HEK293 (cell line): ENCODE measurements at regions not wholly inside any gene's neighbourhood (a gene's known extent, or its start where the extent isn't known, plus 50 kb on each side); places are given as distances from the start of the nearest gene placed in this dataset.
"Not testable (repeated sequence)": the region's sequence is repeated elsewhere in the genome, so short reads cannot be mapped to it uniquely, and the experiment has no call there.

ENCODE experiments used
- CTCF ChIA-PET: fragments of 350-600 bp; formaldehyde crosslinking; extraction: SDS; loops from one replicate; lab custom pipeline; 2021; ENCODE audit warnings: antibody characterized with exemption; lab: Yijun Ruan, JAX
- POLR2A ChIA-PET: fragments of 300-600 bp; formaldehyde crosslinking; extraction: SDS; loops from one replicate; lab custom pipeline; 2020; ENCODE audit warnings: antibody characterized with exemption, inconsistent platforms; lab: Yijun Ruan, JAX
- H3K27ac ChIP-seq: fragments of 200-500 bp; sonication (Bioruptor generic); 2 replicates; pipeline ENCODE4 v1.5.1; 2014; ENCODE audit warnings: low read depth, low read length, control low read depth, inconsistent platforms; ENCODE audit errors: extremely low read depth
- H3K36me3 ChIP-seq, 2 experiments: fragments of 200-500 bp in 1 of 2; sonication (Bioruptor generic) in 1 of 2; 1 replicate in 1 of 2; 2 replicates in 1 of 2; pipeline ENCODE4 v1.5.1; 2014 to 2017; ENCODE audit warnings: inconsistent platforms in 2 of 2, low read length in 2 of 2; ENCODE audit not compliant: control insufficient read depth in 2 of 2, insufficient read depth in 1 of 2
- H3K4me1 ChIP-seq: fragments of 200-500 bp; sonication (Bioruptor generic); 2 replicates; pipeline ENCODE4 v1.5.1; 2014; ENCODE audit warnings: mild to moderate bottlenecking, low read length, inconsistent platforms; ENCODE audit not compliant: control insufficient read depth, insufficient read depth
- H3K4me3 ChIP-seq: 2 replicates; pipeline ENCODE4 v1.5.1; 2011; ENCODE audit warnings: low read depth, mild to moderate bottlenecking, control low read depth, low read length, moderate library complexity
- H3K9me3 ChIP-seq: fragments of 200-500 bp; sonication (Bioruptor generic); 2 replicates; pipeline ENCODE4 v1.5.1; 2014; ENCODE audit warnings: low read depth, low read length, inconsistent platforms; ENCODE audit not compliant: control insufficient read depth, insufficient read depth
- HOXA7 ChIP-seq: sonication (generic); formaldehyde crosslinking; IDR thresholded peaks from 2 replicates; pipeline ENCODE4 v1.8.1; 2022; ENCODE audit warnings: missing genetic modification reagents, borderline replicate concordance
- OVOL3 ChIP-seq: fragments of 450-650 bp; formaldehyde crosslinking; IDR thresholded peaks from 2 replicates; pipeline ENCODE4 v1.5.1; 2016; ENCODE audit warnings: missing biosample characterization, missing genetic modification characterization
- REPIN1 ChIP-seq: fragments of 450-650 bp; formaldehyde crosslinking; IDR thresholded peaks from 2 replicates; pipeline ENCODE4 v1.5.1; 2017; ENCODE audit warnings: missing biosample characterization, missing genetic modification characterization, low read depth
- SCRT2 ChIP-seq: fragments of 450-650 bp; formaldehyde crosslinking; IDR thresholded peaks from 2 replicates; pipeline ENCODE4 v1.5.1; 2016; ENCODE audit warnings: missing biosample characterization, missing genetic modification characterization
- ZBTB20 ChIP-seq: fragments of 450-650 bp; formaldehyde crosslinking; IDR thresholded peaks from 2 replicates; pipeline ENCODE4 v1.5.1; 2016; ENCODE audit warnings: missing biosample characterization, missing genetic modification characterization
- ZFP3 ChIP-seq: fragments of 450-650 bp; formaldehyde crosslinking; IDR thresholded peaks from 2 replicates; pipeline ENCODE4 v1.5.1; 2016; ENCODE audit warnings: low read depth, missing biosample characterization, missing genetic modification characterization
- ZNF133 ChIP-seq: fragments of 450-650 bp; formaldehyde crosslinking; IDR thresholded peaks from 2 replicates; pipeline ENCODE4 v1.5.1; 2016; ENCODE audit warnings: missing biosample characterization, missing genetic modification characterization
- ZNF146 ChIP-seq: fragments of 450-650 bp; formaldehyde crosslinking; IDR thresholded peaks from 2 replicates; pipeline ENCODE4 v1.5.1; 2016; ENCODE audit warnings: missing biosample characterization, missing genetic modification characterization
- ZNF157 ChIP-seq: fragments of 450-650 bp; formaldehyde crosslinking; IDR thresholded peaks from 2 replicates; pipeline ENCODE4 v1.5.1; 2016; ENCODE audit warnings: missing biosample characterization, missing genetic modification characterization
- ZNF2 ChIP-seq: fragments of 450-650 bp; formaldehyde crosslinking; IDR thresholded peaks from 2 replicates; pipeline ENCODE4 v1.5.1; 2016; ENCODE audit warnings: missing biosample characterization, missing genetic modification characterization
- ZNF302 ChIP-seq: fragments of 450-650 bp; formaldehyde crosslinking; IDR thresholded peaks from 2 replicates; pipeline ENCODE4 v1.5.1; 2016; ENCODE audit warnings: missing biosample characterization, missing genetic modification characterization, low read depth
- ZNF366 ChIP-seq: fragments of 450-650 bp; formaldehyde crosslinking; conservative IDR thresholded peaks from 2 replicates; pipeline ENCODE4 v1.5.1; 2016; ENCODE audit warnings: missing biosample characterization, missing genetic modification characterization
- ZNF37A ChIP-seq: fragments of 450-650 bp; IDR thresholded peaks from 2 replicates; pipeline ENCODE4 v1.5.1; 2018; ENCODE audit warnings: missing biosample characterization, missing genetic modification characterization
- ZNF394 ChIP-seq: fragments of 450-650 bp; formaldehyde crosslinking; IDR thresholded peaks from 2 replicates; pipeline ENCODE4 v1.5.1; 2016; ENCODE audit warnings: missing biosample characterization, missing genetic modification characterization, mild to moderate bottlenecking, moderate library complexity, borderline replicate concordance
- ZNF549 ChIP-seq: fragments of 450-650 bp; IDR thresholded peaks from 2 replicates; pipeline ENCODE4 v1.5.1; 2018; ENCODE audit warnings: missing biosample characterization, missing genetic modification characterization, mild to moderate bottlenecking, inconsistent platforms, moderate library complexity
- ZNF626 ChIP-seq: fragments of 450-650 bp; sonication (Bioruptor Pico); formaldehyde crosslinking; IDR thresholded peaks from 2 replicates; pipeline ENCODE4 v1.5.1; 2018; ENCODE audit warnings: missing biosample characterization, missing genetic modification characterization, inconsistent platforms
- ZNF629 ChIP-seq: fragments of 450-650 bp; formaldehyde crosslinking; IDR thresholded peaks from 2 replicates; pipeline ENCODE4 v1.5.1; 2017; ENCODE audit warnings: missing biosample characterization, missing genetic modification characterization
- ZNF707 ChIP-seq: fragments of 450-650 bp; formaldehyde crosslinking; IDR thresholded peaks from 2 replicates; pipeline ENCODE4 v1.5.1; 2016; ENCODE audit warnings: missing biosample characterization, missing genetic modification characterization
- ZNF747 ChIP-seq: fragments of 450-650 bp; formaldehyde crosslinking; IDR thresholded peaks from 2 replicates; pipeline ENCODE4 v1.5.1; 2016; ENCODE audit warnings: missing biosample characterization, missing genetic modification characterization
- TF ChIP-seq, protein P1 (sequence below): fragments of 450-650 bp; formaldehyde crosslinking; IDR thresholded peaks from 2 replicates; pipeline ENCODE4 v1.5.1; 2016; ENCODE audit warnings: missing biosample characterization, missing genetic modification characterization
- TF ChIP-seq, protein P2 (sequence below): fragments of 450-650 bp; formaldehyde crosslinking; IDR thresholded peaks from 2 replicates; pipeline ENCODE4 v1.5.1; 2017; ENCODE audit warnings: missing biosample characterization, missing genetic modification characterization
- TF ChIP-seq, protein P3 (sequence below): fragments of 450-650 bp; formaldehyde crosslinking; IDR thresholded peaks from 2 replicates; pipeline ENCODE4 v1.5.1; 2017; ENCODE audit warnings: missing biosample characterization, missing genetic modification characterization
- TF ChIP-seq, protein P4 (sequence below): fragments of 450-650 bp; IDR thresholded peaks from 2 replicates; pipeline ENCODE4 v1.5.1; 2018; ENCODE audit warnings: missing biosample characterization, mild to moderate bottlenecking, missing genetic modification characterization
- TF ChIP-seq, protein P5 (sequence below): fragments of 450-650 bp; formaldehyde crosslinking; IDR thresholded peaks from 2 replicates; pipeline ENCODE4 v1.5.1; 2016; ENCODE audit warnings: missing biosample characterization, missing genetic modification characterization

GRCh38 chr12:89270548-89270947 is 81.8 kb downstream of the DUSP6 start:
- Histone ChIP-seq H3K4me1 (no peaks in the 10 kb centered on the region), H3K4me3 (no peak overlapping the region), H3K9me3 (no peaks in the 10 kb centered on the region), H3K36me3 (no peaks in the 10 kb centered on the region), H3K27ac (no peak overlapping the region)
- CTCF ChIA-PET, result no interaction called here
- POLR2A ChIA-PET, result no interaction called here
- peak; percentile 80 for TF ChIP-seq ZNF146 (tag by site-specific recombination)
- TF ChIP-seq, protein P1, sequence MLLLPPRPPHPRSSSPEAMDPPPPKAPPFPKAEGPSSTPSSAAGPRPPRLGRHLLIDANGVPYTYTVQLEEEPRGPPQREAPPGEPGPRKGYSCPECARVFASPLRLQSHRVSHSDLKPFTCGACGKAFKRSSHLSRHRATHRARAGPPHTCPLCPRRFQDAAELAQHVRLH (tag by site-specific recombination), result peak; percentile 14; the same call in 1 of the 2 replicates
- no peak for TF ChIP-seq HOXA7 (CRISPR knock-in tag)
- TF ChIP-seq ZNF37A (tag by site-specific recombination), result no peak
- TF ChIP-seq ZNF394 (tag by site-specific recombination), result no peak
- TF ChIP-seq, protein P2, sequence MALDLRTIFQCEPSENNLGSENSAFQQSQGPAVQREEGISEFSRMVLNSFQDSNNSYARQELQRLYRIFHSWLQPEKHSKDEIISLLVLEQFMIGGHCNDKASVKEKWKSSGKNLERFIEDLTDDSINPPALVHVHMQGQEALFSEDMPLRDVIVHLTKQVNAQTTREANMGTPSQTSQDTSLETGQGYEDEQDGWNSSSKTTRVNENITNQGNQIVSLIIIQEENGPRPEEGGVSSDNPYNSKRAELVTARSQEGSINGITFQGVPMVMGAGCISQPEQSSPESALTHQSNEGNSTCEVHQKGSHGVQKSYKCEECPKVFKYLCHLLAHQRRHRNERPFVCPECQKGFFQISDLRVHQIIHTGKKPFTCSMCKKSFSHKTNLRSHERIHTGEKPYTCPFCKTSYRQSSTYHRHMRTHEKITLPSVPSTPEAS, result no peak
- TF ChIP-seq, all 188 proteins: peak for 2

- TF ChIP-seq REPIN1 (tag by site-specific recombination) (no peak), OVOL3 (tag by site-specific recombination) (no peak)
- TF ChIP-seq, all 188 proteins: peak for 0
- Histone ChIP-seq H3K27ac (no peak overlapping the region), H3K4me1 (no peaks in the 10 kb centered on the region), H3K4me3 (no peak overlapping the region), H3K36me3 (no peaks in the 10 kb centered on the region), H3K9me3 (no peaks in the 10 kb centered on the region)
- POLR2A ChIA-PET, result no interaction called here
- CTCF ChIA-PET, result no interaction called here
Observed at GRCh38 chr12:89269174-89269573, 83.1 kb downstream of the DUSP6 start.

DNA sequence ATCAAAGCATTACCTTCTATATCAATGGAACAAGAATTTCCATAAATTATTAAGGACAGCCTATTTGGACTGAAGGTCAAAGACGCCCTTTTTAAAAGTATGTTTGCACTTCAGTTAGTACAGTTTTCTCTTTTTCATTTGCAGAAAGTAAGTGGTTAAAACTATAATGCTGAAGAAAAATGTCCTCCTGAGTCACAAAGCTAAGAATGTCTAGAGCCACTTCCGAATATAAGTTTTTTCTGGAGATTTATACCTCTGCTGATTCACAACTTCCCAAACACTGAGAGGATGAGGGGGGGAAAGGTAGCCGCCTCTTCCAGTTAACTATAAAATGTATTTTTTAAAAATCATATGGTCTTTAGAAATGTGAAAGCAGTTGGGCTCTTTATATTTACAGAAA is 84.9 kb downstream of the DUSP6 start:
- TF ChIP-seq ZNF629 (no peak), ZNF366 (tag by site-specific recombination) (no peak), SCRT2 (tag by site-specific recombination) (no peak), ZFP3 (tag by site-specific recombination) (no peak), ZNF707 (tag by site-specific recombination) (no peak), ZNF146 (tag by site-specific recombination) (no peak), ZBTB20 (tag by site-specific recombination) (no peak), ZNF549 (no peak), ZNF747 (tag by site-specific recombination) (no peak), ZNF2 (tag by site-specific recombination) (no peak), ZNF302 (no peak), ZNF626 (tag by site-specific recombination) (no peak), ZNF157 (tag by site-specific recombination) (no peak), ZNF133 (tag by site-specific recombination) (no peak)
- TF ChIP-seq, protein P3, sequence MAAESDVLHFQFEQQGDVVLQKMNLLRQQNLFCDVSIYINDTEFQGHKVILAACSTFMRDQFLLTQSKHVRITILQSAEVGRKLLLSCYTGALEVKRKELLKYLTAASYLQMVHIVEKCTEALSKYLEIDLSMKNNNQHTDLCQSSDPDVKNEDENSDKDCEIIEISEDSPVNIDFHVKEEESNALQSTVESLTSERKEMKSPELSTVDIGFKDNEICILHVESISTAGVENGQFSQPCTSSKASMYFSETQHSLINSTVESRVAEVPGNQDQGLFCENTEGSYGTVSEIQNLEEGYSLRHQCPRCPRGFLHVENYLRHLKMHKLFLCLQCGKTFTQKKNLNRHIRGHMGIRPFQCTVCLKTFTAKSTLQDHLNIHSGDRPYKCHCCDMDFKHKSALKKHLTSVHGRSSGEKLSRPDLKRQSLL (tag by site-specific recombination), result no peak
- TF ChIP-seq, protein P4, sequence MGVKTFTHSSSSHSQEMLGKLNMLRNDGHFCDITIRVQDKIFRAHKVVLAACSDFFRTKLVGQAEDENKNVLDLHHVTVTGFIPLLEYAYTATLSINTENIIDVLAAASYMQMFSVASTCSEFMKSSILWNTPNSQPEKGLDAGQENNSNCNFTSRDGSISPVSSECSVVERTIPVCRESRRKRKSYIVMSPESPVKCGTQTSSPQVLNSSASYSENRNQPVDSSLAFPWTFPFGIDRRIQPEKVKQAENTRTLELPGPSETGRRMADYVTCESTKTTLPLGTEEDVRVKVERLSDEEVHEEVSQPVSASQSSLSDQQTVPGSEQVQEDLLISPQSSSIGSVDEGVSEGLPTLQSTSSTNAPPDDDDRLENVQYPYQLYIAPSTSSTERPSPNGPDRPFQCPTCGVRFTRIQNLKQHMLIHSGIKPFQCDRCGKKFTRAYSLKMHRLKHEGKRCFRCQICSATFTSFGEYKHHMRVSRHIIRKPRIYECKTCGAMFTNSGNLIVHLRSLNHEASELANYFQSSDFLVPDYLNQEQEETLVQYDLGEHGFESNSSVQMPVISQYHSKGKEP (tag by site-specific recombination), result no peak
- TF ChIP-seq, protein P5, sequence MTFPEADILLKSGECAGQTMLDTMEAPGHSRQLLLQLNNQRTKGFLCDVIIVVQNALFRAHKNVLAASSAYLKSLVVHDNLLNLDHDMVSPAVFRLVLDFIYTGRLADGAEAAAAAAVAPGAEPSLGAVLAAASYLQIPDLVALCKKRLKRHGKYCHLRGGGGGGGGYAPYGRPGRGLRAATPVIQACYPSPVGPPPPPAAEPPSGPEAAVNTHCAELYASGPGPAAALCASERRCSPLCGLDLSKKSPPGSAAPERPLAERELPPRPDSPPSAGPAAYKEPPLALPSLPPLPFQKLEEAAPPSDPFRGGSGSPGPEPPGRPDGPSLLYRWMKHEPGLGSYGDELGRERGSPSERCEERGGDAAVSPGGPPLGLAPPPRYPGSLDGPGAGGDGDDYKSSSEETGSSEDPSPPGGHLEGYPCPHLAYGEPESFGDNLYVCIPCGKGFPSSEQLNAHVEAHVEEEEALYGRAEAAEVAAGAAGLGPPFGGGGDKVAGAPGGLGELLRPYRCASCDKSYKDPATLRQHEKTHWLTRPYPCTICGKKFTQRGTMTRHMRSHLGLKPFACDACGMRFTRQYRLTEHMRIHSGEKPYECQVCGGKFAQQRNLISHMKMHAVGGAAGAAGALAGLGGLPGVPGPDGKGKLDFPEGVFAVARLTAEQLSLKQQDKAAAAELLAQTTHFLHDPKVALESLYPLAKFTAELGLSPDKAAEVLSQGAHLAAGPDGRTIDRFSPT, result no peak
- TF ChIP-seq, all 188 proteins: peak for 0
- Histone ChIP-seq H3K4me1 (no peaks in the 10 kb centered on the region), H3K4me3 (no peak overlapping the region), H3K27ac (no peak overlapping the region), H3K9me3 (no peaks in the 10 kb centered on the region), H3K36me3 (no peaks in the 10 kb centered on the region)
- CTCF ChIA-PET, result interaction anchor here (0.6 kb wide), 1 partner anchor 432 kb away, joined by 3 read pairs; no protein-coding TSS in a partner anchor
- POLR2A ChIA-PET, result no interaction called here

DNA sequence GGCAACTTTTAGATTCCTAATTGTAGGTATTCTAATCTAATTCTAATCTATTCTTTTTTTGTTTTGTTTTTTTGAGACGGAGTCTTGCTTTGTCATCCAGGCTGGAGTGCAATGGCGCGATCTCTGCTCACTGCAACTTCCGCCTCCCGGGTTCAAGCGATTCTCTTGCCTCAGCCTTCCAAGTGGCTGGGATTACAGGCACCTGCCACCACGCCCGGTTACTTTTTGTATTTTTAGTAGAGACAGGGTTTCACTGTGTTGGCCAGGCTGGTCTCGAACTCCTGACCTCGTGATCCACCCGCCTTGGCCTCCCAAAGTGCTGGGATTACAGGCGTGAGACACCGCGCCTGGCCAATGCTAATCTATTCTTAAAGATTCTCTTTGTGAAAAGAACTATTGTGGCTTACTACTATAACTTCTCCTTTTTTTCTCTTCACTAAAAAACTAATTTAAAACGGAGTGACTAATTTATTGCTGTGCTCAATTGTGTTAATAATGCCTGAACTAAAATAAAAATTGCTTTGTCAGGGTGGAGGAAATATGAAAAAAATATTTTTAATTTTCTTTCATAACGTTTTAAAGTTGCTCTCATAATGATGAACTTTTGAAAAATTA is 85.6 kb downstream of the DUSP6 start:
- CTCF ChIA-PET, result not testable (repeated sequence)

More for the DNA sequence above, 85.6 kb downstream of the DUSP6 start:
- H3K9me3 ChIP-seq, H3K4me3 ChIP-seq, H3K36me3 ChIP-seq, H3K27ac ChIP-seq, H3K4me1 ChIP-seq, POLR2A ChIA-PET: not testable (repeated sequence)
